H1 (cell line): ENCODE measurements at regions not wholly inside any gene's neighbourhood (a gene's known extent, or its start where the extent isn't known, plus 50 kb on each side); places are given as distances from the start of the nearest gene placed in this dataset.

Experiments
- CTCF ChIA-PET: fragments of 300-600 bp; sonication (Branson Sonifier 250); formaldehyde crosslinking; loops from one replicate; lab custom pipeline; 2021; ENCODE audit not compliant: partially characterized antibody; lab: Charles Lee
- POLR2A ChIA-PET: fragments of 300-600 bp; sonication (Branson Sonifier 250); formaldehyde crosslinking; loops from one replicate; lab custom pipeline; 2021; ENCODE audit warnings: inconsistent platforms; ENCODE audit not compliant: partially characterized antibody; lab: Charles Lee
- DNase-seq, 2 experiments: peaks; one replicate each; pipeline versions ENCODE4 v3.0.0 to v3.0.0-alpha.2; 2010 to 2022; ENCODE audit warnings: low spot score in 2 of 2, low read depth in 1 of 2, mixed read lengths in 1 of 2
- FAIRE-seq: peaks from 2 replicates; lab custom pipeline; 2011; peaks lifted over from hg19 to GRCh38; lab: Jason Lieb, UNC
- H2AFZ ChIP-seq: 2 replicates; pipeline ENCODE4 v1.8.1; 2012; ENCODE audit warnings: low read length, inconsistent platforms
- H2AK5ac ChIP-seq: 2 replicates; pipeline ENCODE4 v1.6.1; 2013; ENCODE audit warnings: low read depth, low read length
- H2BK120ac ChIP-seq: replicated peaks from 2 replicates; pipeline ENCODE3; 2013; ENCODE audit warnings: low read depth, low read length, inconsistent platforms
- H2BK12ac ChIP-seq: 2 replicates; pipeline ENCODE4 v1.6.1; 2013; ENCODE audit warnings: low read depth, low read length
- H2BK15ac ChIP-seq: 2 replicates; pipeline ENCODE4 v1.6.1; 2013; ENCODE audit warnings: low read length
- H2BK20ac ChIP-seq: 2 replicates; pipeline ENCODE4 v1.6.1; 2013; ENCODE audit warnings: low read length
- H2BK5ac ChIP-seq: 2 replicates; pipeline ENCODE4 v1.6.1; 2013; ENCODE audit warnings: low read depth, low read length
- H3K14ac ChIP-seq: 2 replicates; pipeline ENCODE4 v1.6.1; 2013; ENCODE audit warnings: inconsistent platforms; ENCODE audit not compliant: insufficient read length
- H3K18ac ChIP-seq: 2 replicates; pipeline ENCODE4 v1.6.1; 2013; ENCODE audit warnings: low read length; ENCODE audit errors: extremely low read depth
- H3K23ac ChIP-seq: 2 replicates; pipeline ENCODE4 v1.6.1; 2013; ENCODE audit warnings: inconsistent platforms; ENCODE audit not compliant: insufficient read length
- H3K23me2 ChIP-seq: 2 replicates; pipeline ENCODE4 v1.6.1; 2013; ENCODE audit warnings: low read depth, low read length
- H3K27ac ChIP-seq: 2 replicates; pipeline ENCODE4 v1.6.1; 2011; ENCODE audit warnings: low read depth, low read length, inconsistent platforms
- H3K27me3 ChIP-seq, 4 experiments: replicated peaks in 1 of 4; 1 replicate in 1 of 4; 2 replicates in 3 of 4; pipeline versions ENCODE4 v1.6.1 to v1.8.1; 2011 to 2013; ENCODE audit warnings: low read length in 3 of 4, mild to moderate bottlenecking in 3 of 4, inconsistent platforms in 2 of 4, mixed read lengths in 2 of 4, moderate library complexity in 1 of 4; ENCODE audit not compliant: control insufficient read depth in 3 of 4, insufficient read depth in 3 of 4; ENCODE audit errors: extremely low read depth in 1 of 4
- H3K36me3 ChIP-seq, 4 experiments: 2 replicates each; pipeline versions ENCODE4 v1.6.1 to v1.8.1; 2011 to 2013; ENCODE audit warnings: mild to moderate bottlenecking in 4 of 4, low read length in 3 of 4, moderate library complexity in 2 of 4, control low read depth in 1 of 4, inconsistent platforms in 1 of 4; ENCODE audit not compliant: insufficient read depth in 4 of 4, control insufficient read depth in 2 of 4
- H3K4ac ChIP-seq: replicated peaks from 2 replicates; pipeline ENCODE3; 2013; ENCODE audit warnings: low read length, low read depth, mixed read lengths, inconsistent platforms; ENCODE audit not compliant: insufficient read length
- H3K4me1 ChIP-seq, 4 experiments: replicated peaks in 1 of 4; 1 replicate in 1 of 4; 2 replicates in 3 of 4; pipeline versions ENCODE4 v1.6.1 to v1.8.1; 2011 to 2013; ENCODE audit warnings: low read length in 3 of 4, inconsistent platforms in 2 of 4, mixed read lengths in 1 of 4; ENCODE audit not compliant: insufficient read depth in 4 of 4, control insufficient read depth in 3 of 4
- H3K4me2 ChIP-seq, 2 experiments: 2 replicates each; pipeline versions ENCODE4 v1.6.1 to v1.8.1; 2011 to 2013; ENCODE audit warnings: low read depth in 2 of 2, low read length in 2 of 2, control low read depth in 1 of 2, inconsistent platforms in 1 of 2, mild to moderate bottlenecking in 1 of 2; ENCODE audit not compliant: insufficient read depth in 1 of 2
- H3K4me3 ChIP-seq, 4 experiments: fragments of 200-600, 300-600 bp in 1 of 4; sonication (generic), shearing (Covaris generic), sonication (Bioruptor Twin) in 1 of 4; 2 replicates each; pipeline versions ENCODE4 v1.5.1 to v1.8.1; 2011 to 2016; ENCODE audit warnings: low read length in 4 of 4, low read depth in 3 of 4, control low read depth in 2 of 4, inconsistent platforms in 2 of 4, mild to moderate bottlenecking in 2 of 4, mixed read lengths in 1 of 4, moderate library complexity in 1 of 4; ENCODE audit not compliant: insufficient read depth in 2 of 4; ENCODE audit errors: extremely low read depth in 1 of 4
- H3K56ac ChIP-seq: replicated peaks from 2 replicates; pipeline ENCODE3; 2013; ENCODE audit warnings: low read depth, mild to moderate bottlenecking, mixed read lengths, low read length, inconsistent platforms; ENCODE audit not compliant: insufficient read length
- H3K79me1 ChIP-seq: 2 replicates; pipeline ENCODE4 v1.6.1; 2013; ENCODE audit warnings: low read depth, low read length, control low read depth
- H3K79me2 ChIP-seq, 2 experiments: 2 replicates each; pipeline versions ENCODE4 v1.6.1 to v1.8.1; 2012 to 2013; ENCODE audit warnings: low read length in 2 of 2, mild to moderate bottlenecking in 2 of 2, inconsistent platforms in 1 of 2; ENCODE audit not compliant: insufficient read depth in 2 of 2, control insufficient read depth in 1 of 2
- H3K9ac ChIP-seq, 4 experiments: replicated peaks in 1 of 4; 1 replicate in 1 of 4; 2 replicates in 3 of 4; pipeline versions ENCODE4 v1.6.1 to v1.8.1; 2011 to 2013; ENCODE audit warnings: low read depth in 3 of 4, low read length in 3 of 4, control low read depth in 2 of 4, mild to moderate bottlenecking in 2 of 4, moderate library complexity in 2 of 4, inconsistent platforms in 1 of 4; ENCODE audit errors: extremely low read depth in 1 of 4
- H3K9me3 ChIP-seq, 2 experiments: 2 replicates each; pipeline versions ENCODE4 v1.6.1 to v1.8.1; 2012 to 2013; ENCODE audit warnings: mild to moderate bottlenecking in 2 of 2, moderate library complexity in 2 of 2, control low read depth in 1 of 2, inconsistent platforms in 1 of 2, low read depth in 1 of 2, low read length in 1 of 2, mixed read lengths in 1 of 2; ENCODE audit not compliant: insufficient read depth in 2 of 2
- H4K20me1 ChIP-seq, 2 experiments: replicated peaks in 1 of 2; 2 replicates each; pipeline versions ENCODE3 to v1.8.1; 2011 to 2013; ENCODE audit warnings: inconsistent platforms in 2 of 2, low read length in 2 of 2, mild to moderate bottlenecking in 1 of 2; ENCODE audit not compliant: insufficient read depth in 2 of 2, control insufficient read depth in 1 of 2
- H4K5ac ChIP-seq: 2 replicates; pipeline ENCODE4 v1.6.1; 2013; ENCODE audit warnings: low read length, low read depth, mixed read lengths, inconsistent platforms; ENCODE audit not compliant: insufficient read length
- H4K8ac ChIP-seq: 2 replicates; pipeline ENCODE4 v1.8.0; 2013; ENCODE audit warnings: mild to moderate bottlenecking, moderate library complexity, low read length, inconsistent platforms; ENCODE audit not compliant: insufficient read depth; ENCODE audit errors: extremely low read depth
- H4K91ac ChIP-seq: replicated peaks from 2 replicates; pipeline ENCODE3; 2013; ENCODE audit warnings: low read length, mixed read lengths, inconsistent platforms; ENCODE audit not compliant: insufficient read length
- HDAC2 ChIP-seq, 2 experiments: fragments of 300-600 bp in 1 of 2; sonication (generic) in 1 of 2; IDR thresholded peaks; 2 replicates each; pipeline ENCODE4 v1.6.1; 2011 to 2012; ENCODE audit warnings: low read depth in 2 of 2, low read length in 2 of 2, mild to moderate bottlenecking in 2 of 2, moderate library complexity in 2 of 2, borderline replicate concordance in 1 of 2, inconsistent platforms in 1 of 2
- JUN ChIP-seq: IDR thresholded peaks from 2 replicates; pipeline ENCODE4 v1.6.1; 2011; ENCODE audit warnings: low read depth, mild to moderate bottlenecking, improper control_type of control experiment, low read length
- KDM5A ChIP-seq: fragments of 200-600 bp; IDR thresholded peaks from 2 replicates; pipeline ENCODE4 v1.7.1; 2012; ENCODE audit warnings: mild to moderate bottlenecking, low read length, inconsistent platforms, mixed read lengths
- RAD21 ChIP-seq, 2 experiments: IDR thresholded peaks in 1 of 2; conservative IDR thresholded peaks in 1 of 2; 2 replicates each; pipeline ENCODE4 v1.6.1; 2011; ENCODE audit warnings: low read depth in 2 of 2, low read length in 2 of 2, improper control_type of control experiment in 1 of 2, inconsistent platforms in 1 of 2, mild to moderate bottlenecking in 1 of 2, moderate library complexity in 1 of 2
- RBBP5 ChIP-seq: IDR thresholded peaks from 2 replicates; pipeline ENCODE4 v1.7.1; 2012; ENCODE audit warnings: low read depth, mild to moderate bottlenecking, inconsistent platforms, low read length, moderate library complexity, borderline replicate concordance
- SIN3A ChIP-seq, 2 experiments: IDR thresholded peaks in 1 of 2; conservative IDR thresholded peaks in 1 of 2; 2 replicates each; pipeline ENCODE4 v1.6.1; 2011 to 2012; ENCODE audit warnings: low read length in 2 of 2, improper control_type of control experiment in 1 of 2, low read depth in 1 of 2, mild to moderate bottlenecking in 1 of 2
- SP1 ChIP-seq: IDR thresholded peaks from 2 replicates; pipeline ENCODE4 v1.6.1; 2011; ENCODE audit warnings: low read depth, low read length
- SP2 ChIP-seq: IDR thresholded peaks from 2 replicates; pipeline ENCODE4 v1.6.1; 2012; ENCODE audit warnings: mild to moderate bottlenecking, low read length, inconsistent platforms
- WGBS, 2 experiments: shearing (Covaris generic) in 1 of 2; methylation state at CpG; one replicate each; pipeline versions ENCODE4 v1.1.6 to v1.1.7; 2013 to 2015; ENCODE audit warnings: low lambda C conversion rate in 2 of 2, mixed read lengths in 2 of 2, inconsistent platforms in 1 of 2, low coverage in 1 of 2, missing lambda C conversion rate in 1 of 2; ENCODE audit not compliant: insufficient replicate concordance in 2 of 2, insufficient coverage in 1 of 2, insufficient read length in 1 of 2; ENCODE audit errors: extremely low coverage in 1 of 2, missing lambda C conversion rate in 1 of 2; 5-methylcytosine and 5-hydroxymethylcytosine counted together
- TF ChIP-seq, protein P1 (sequence below): IDR thresholded peaks from 2 replicates; pipeline ENCODE4 v1.6.1; 2011; ENCODE audit warnings: low read length, improper control_type of control experiment

DNA sequence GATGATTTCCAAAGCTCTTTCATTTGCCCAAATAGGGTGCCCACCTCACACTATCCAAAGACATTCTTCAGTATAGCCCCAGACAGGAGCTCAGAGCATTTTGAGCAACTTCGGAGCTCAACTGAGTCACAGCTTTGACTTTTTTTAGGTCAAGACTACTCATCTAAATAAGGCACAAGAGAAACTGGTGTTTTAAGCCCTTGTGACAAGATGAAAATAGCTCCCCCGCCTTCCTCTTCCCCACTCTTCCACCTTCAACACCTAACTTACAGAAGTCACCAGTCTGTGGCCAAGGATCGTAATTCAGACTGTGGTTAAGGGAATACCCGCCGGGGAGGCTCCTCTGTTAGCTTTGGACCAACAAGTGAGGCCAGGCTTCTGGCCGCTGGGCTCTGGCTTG is 60.4 kb upstream of the CA12 start:
- CTCF ChIA-PET, result interaction anchor here (0.6 to 1.2 kb wide), 3 partner anchors 8 to 333 kb away, joined by 3 read pairs; no protein-coding TSS in a partner anchor

More for the DNA sequence above, 60.4 kb upstream of the CA12 start:
- Histone ChIP-seq H3K36me3 (no peaks in the 10 kb centered on the region), H3K4me2 (no peak overlapping the region), H4K5ac (no peak overlapping the region), H2BK120ac (no peak overlapping the region), H3K18ac (no peak overlapping the region), H3K9ac (no peak overlapping the region), H4K20me1 (no peaks in the 10 kb centered on the region), H3K27me3 (no peaks in the 10 kb centered on the region), H3K27ac (no peak overlapping the region), H3K14ac (no peak overlapping the region), H2BK20ac (no peak overlapping the region), H3K23me2 (no peaks in the 10 kb centered on the region), H2BK15ac (no peak overlapping the region), H4K8ac (no peak overlapping the region), H2AK5ac (no peak overlapping the region), H2BK12ac (no peak overlapping the region), H3K4me1 (no peaks in the 10 kb centered on the region), H2AFZ (no peak overlapping the region), H3K79me1 (no peaks in the 10 kb centered on the region), H3K4me3 (no peak overlapping the region), H3K79me2 (no peaks in the 10 kb centered on the region), H4K91ac (no peak overlapping the region), H3K9me3 (no peaks in the 10 kb centered on the region), H2BK5ac (no peak overlapping the region), H3K56ac (no peak overlapping the region), H3K23ac (no peak overlapping the region), H3K4ac (no peak overlapping the region)
- DNase-seq (no peak), FAIRE-seq (no peak)
- POLR2A ChIA-PET, result interaction anchor here (1.3 kb wide), 1 partner anchor 10 kb away, joined by 4 read pairs; no protein-coding TSS in a partner anchor
- TF ChIP-seq SIN3A (conservative IDR thresholded peaks at IDR 0.05 in 1 of 2, IDR thresholded peaks at IDR 0.05 in 1 of 2; ENCODE audit: low read depth in 1 of 2, low read length in 2 of 2) (no peak), RBBP5 (no peak), JUN (no peak), SP1 (no peak), SP2 (no peak), HDAC2 (IDR thresholded peaks at IDR 0.05; ENCODE audit: borderline replicate concordance in 1 of 2, low read depth in 2 of 2, low read length in 2 of 2) (no peak), KDM5A (no peak), RAD21 (IDR thresholded peaks at IDR 0.05 in 1 of 2, conservative IDR thresholded peaks at IDR 0.05 in 1 of 2; ENCODE audit: low read depth in 2 of 2, low read length in 2 of 2) (no peak)
- TF ChIP-seq, protein P1, sequence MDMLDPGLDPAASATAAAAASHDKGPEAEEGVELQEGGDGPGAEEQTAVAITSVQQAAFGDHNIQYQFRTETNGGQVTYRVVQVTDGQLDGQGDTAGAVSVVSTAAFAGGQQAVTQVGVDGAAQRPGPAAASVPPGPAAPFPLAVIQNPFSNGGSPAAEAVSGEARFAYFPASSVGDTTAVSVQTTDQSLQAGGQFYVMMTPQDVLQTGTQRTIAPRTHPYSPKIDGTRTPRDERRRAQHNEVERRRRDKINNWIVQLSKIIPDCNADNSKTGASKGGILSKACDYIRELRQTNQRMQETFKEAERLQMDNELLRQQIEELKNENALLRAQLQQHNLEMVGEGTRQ, result no peak
- WGBS, 2 experiments, result 94% methylated on average over 6 of the region's 6 CpGs; no CpG with 5 or more reads in 1 of the 2 experiments
